Thyroid gland (tissue), 4 donors: ENCODE measurements at regions not wholly inside any gene's neighbourhood (a gene's known extent, or its start where the extent isn't known, plus 50 kb on each side); places are given as distances from the start of the nearest gene placed in this dataset.

Source experiments
- POLR2A ChIP-seq, 2 donors: fragments of 450-650 bp; IDR thresholded peaks; one replicate each; pipeline ENCODE4 v1.6.1; 2017; ENCODE audit warnings: antibody characterized with exemption in 2 of 2, mild to moderate bottlenecking in 2 of 2, moderate library complexity in 1 of 2
- TF ChIP-seq, protein P1 (sequence below), 6 experiments: fragments of 200-600 bp in 3 of 6; fragments of 450-650 bp in 3 of 6; sonication (generic) in 3 of 6; IDR thresholded peaks; one replicate each; pipeline ENCODE4 v1.5.1; 2016 to 2019; ENCODE audit warnings: antibody characterized with exemption in 6 of 6, mild to moderate bottlenecking in 2 of 6, inconsistent platforms in 1 of 6, moderate library complexity in 1 of 6

DNA sequence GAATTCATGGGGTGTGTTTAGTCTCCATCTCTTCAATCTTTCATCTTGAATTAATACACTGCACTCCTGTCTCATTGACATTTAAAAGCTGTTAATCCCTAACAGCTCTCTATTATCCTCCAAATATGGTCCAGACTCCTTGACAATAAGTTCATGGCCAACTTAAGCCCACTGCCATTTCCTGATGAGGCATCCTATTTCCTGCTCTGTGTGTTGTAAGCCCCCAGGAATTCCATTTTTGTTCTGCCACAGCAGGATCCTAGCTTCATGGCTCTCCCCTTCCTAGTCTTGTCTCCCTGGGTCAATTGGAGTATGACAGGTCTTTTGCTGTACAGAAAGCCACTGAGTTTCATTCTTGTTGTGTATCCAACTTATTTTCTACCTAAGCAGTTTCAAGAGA, 218.8 kb downstream of the OTUD1 start:
- TF ChIP-seq, protein P1, sequence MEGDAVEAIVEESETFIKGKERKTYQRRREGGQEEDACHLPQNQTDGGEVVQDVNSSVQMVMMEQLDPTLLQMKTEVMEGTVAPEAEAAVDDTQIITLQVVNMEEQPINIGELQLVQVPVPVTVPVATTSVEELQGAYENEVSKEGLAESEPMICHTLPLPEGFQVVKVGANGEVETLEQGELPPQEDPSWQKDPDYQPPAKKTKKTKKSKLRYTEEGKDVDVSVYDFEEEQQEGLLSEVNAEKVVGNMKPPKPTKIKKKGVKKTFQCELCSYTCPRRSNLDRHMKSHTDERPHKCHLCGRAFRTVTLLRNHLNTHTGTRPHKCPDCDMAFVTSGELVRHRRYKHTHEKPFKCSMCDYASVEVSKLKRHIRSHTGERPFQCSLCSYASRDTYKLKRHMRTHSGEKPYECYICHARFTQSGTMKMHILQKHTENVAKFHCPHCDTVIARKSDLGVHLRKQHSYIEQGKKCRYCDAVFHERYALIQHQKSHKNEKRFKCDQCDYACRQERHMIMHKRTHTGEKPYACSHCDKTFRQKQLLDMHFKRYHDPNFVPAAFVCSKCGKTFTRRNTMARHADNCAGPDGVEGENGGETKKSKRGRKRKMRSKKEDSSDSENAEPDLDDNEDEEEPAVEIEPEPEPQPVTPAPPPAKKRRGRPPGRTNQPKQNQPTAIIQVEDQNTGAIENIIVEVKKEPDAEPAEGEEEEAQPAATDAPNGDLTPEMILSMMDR (IDR thresholded peaks at IDR 0.05) = no peak
- TF ChIP-seq POLR2A (IDR thresholded peaks at IDR 0.05) = no peak
